Fibroblast of gingiva (primary cell): ENCODE measurements at regions not wholly inside any gene's neighbourhood (a gene's known extent, or its start where the extent isn't known, plus 50 kb on each side); places are given as distances from the start of the nearest gene placed in this dataset.

Experiments used
- DNase-seq: peaks from one replicate; pipeline ENCODE4 v3.0.0-alpha.2; 2011; ENCODE audit warnings: low read depth

DNA sequence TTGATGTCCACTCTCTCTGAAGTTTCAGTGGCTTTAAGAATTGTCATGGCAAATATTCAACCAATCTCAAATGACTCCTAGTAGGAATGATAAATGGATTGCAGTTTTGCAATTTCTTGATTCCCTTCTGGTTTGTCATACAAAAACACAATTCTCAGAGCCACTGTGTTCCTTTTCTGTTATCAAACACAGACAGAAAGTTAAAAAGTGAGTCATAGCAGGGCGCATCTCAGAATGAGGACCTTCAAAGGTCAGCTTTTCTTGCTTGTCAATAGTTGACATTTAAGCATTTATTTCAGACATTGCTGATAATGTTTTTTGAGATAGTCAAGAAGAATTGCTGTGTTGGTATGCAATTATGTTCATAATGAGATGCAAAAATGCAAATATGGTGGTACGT lies 405.9 kb downstream of the NR2F2 start:
- no peak for DNase-seq

DNA sequence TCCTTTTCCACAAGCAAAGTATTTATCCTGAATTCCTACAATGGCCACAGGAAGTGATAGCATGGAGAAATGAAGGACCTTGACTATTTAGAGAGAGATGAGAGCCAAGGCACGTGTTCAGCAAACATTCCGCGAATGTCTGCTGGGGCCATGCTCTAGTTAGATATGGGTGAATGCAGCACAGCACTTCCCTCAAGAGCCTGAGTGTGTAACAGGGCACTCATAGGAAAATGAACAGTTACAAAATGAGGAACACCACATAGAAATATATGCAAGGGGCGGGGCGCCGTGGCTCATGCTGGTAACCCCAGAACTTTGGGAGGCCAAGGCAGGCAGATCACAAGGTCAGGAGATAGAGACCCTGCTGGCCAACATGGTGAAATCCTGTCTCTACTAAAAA lies 406.9 kb downstream of the NR2F2 start:
- DNase-seq: no peak

DNA sequence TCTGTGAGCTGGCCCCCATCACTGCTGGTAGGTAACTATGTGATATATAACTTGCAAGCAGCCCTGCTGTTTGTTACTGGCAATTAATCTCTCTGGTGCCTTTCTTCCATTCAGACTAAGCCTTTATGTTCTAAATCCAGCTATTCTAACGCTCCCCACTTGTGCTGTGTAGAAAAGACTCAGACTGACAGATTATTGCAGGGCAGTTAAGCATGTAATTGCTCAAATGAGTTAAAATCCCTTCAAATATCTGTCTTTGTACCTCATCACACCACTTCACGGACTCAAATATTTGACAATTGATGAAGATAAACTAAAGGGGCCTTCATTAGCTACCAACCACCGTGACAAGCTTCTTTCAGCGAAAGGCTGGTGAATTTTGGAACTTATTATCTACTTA lies 416.2 kb downstream of the NR2F2 start:
- DNase-seq: no peak

DNA sequence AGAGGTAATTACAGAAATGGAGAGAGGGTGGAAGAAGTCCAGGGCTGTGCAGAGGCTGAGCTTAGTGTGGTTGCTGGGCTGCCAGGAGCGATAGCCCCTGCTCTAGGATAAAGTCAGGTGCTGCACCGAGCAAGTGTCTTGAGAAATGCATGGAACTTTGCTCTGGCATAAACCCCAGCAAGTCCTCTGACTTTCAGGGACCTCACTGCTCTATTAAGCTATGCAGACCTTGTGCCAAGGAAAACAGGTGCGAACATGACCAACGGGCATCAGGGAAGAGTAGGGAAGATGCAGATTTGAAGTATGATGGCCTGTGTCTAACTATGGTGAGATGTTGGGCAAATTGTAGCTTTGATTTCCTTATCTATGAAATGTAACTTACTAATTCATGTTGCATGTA lies 416.8 kb downstream of the NR2F2 start:
- DNase-seq: no peak

DNA sequence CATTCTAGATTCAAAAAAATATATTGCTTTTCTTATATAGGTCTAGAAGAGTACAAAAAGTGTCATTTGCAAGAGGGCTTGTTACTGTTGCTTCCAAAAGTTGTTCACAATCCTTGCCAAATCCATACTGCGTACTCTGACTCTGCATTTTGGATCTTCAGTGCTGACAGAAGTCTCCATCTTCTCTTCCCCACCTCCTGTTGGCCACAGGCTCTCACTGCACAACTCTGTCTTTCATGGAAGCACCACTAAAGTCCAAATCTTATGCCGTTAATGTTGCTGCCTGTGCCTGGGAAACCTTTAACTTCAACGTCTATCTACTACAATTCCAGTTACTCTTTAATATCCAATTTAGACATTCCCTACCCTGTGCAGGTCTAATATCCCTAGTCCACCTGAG lies 419.9 kb downstream of the NR2F2 start:
- DNase-seq: no peak

DNA sequence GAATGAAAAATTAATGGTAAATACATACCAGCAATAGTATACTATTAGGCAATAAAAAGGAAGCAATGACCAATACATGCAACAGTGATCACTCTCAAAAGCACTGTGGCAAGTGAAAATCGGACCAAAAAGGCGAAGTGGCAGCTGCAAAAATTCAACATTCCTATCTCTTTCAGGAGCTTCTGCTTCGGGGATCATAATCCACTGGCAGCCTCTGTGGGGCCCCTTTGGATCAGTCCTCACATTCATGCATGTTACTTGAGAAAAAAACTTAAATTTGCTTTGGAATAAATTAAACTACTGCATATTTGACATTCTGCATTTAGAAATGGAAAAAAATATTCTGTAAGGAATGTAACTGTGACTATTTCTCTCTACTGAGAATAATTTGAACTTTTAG lies 425.6 kb downstream of the NR2F2 start:
- DNase-seq: no peak

DNA sequence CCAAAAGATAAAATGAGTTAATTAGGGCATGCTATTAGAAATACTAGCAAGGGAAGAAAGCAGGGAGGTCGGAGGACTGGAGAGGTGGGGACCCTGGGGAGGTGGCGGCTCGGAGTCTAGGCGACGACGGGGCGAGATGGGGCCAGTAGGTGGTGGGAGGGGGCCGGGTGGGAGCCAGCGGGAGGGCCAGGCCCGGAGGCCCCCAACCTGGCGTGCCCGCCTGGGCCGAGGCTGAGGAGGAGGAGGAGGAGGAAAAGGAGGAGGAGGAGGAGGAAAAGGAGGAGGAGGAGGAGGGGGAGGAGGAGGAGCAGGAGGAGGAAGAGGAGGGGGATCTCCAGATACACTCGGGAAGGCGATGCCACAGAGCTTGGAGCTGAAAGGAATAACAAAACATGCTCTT lies 426.2 kb downstream of the NR2F2 start:
- DNase-seq: no peak

DNA sequence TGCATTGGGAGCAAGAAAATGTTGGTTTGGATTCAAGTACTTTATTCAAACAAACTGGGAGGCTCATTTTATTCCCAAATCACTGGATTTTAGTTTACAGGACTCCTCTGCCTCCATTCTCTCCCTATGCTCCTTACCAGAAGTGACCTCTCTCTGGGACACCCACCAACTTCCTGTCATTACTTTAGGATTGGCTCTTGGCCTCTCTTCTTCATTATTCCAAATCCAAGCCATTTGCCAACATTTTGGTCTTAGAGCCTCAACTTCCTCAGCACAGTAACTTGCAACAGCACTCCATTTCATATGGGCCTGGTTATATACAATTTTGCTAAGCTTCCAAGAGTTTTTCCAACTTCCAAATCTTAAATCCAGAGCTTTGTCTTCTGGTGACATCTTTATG lies 432.1 kb downstream of the NR2F2 start:
- no peak for DNase-seq

DNA sequence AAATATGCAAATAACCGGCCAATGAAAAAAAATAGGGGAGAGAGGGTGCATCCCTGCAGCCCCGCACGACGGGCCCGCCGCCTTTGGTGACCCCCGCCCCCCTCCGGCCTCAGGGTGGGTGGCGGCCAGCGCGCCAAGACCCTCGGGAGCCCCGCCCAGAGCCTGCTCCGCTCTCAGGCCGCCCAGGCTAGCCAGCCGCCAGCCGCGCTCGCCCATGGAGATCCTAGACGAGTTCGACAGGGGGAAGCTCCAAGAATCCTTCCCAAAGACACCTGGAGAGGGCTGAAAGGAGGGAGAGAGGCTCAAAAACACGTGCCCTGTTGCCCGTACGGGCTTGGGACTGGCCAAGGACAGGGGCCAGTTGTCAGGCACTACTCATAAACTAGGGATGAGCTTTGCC lies 434.0 kb downstream of the NR2F2 start:
- DNase-seq: no peak

DNA sequence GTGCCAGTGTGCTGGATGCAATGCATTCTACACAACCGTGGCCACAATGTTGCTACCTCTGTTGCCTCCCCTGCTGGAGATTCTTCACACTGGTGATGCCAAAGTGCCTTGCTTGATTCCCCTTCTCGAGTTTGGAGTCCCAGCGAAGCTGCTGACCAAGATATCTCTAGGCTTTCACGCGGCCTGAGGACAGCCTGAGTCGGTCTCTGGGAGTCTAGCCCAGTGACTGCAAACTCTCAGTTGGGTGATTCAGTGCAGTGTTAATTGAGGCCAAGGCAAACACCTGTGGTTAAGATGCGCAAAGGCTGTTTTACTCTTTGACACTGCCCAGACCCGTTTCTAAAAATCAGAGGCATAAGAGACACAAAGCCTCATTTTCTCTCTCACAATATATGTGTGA lies 434.4 kb downstream of the NR2F2 start:
- no peak for DNase-seq

DNA sequence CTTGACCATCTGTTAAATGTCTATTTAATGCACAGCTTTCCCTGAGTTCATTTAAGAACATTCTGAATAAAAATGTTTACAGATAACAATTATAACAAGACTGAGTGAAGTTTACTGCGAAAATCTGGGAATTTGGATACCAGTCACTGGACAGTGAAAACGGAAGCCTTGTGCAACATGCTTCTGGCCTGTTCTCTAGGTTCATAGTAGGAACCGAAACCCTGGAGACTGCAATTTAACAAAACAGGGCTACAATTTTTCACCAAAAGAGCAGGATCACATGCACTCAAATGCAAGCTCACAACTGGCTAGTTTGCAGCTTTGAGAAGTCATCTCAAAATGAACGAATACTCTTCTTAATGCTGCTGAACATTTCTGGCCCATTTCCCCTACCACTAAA lies 435.9 kb downstream of the NR2F2 start:
- DNase-seq: no peak

DNA sequence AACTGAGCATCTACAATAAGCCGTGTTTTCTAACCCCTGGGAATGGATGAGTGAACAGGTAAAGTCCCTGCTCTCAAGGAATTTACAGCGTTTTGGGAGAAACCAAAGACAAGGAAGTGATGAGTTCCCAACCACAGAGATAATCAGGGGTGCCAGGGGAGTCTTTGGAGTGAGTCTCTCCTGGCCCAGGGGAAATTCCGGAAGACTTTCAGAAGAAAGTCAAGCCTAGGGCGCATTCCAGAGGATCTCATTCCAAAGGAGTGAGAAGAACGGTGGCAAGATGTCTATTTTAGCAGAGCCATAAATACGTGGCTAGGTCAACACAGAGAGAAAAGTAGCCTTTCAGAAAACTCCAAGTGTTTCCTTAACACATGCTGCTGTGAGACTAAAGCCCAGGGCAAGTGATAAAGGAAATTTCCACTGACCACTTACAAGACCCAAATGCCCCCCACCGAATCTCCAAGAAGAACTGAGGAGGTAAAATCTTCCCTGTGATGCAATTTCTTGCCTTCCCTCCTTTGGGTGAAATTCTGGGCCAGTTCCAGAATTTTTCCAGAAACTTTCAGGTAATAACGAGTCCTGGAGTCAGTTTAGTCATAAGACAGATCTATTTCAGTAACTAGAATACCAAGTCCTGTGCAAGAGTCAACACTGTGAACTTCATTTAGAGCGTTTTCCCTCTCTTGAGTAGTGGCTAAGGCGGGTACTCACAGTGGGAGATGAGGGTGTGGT lies 437.4 kb downstream of the NR2F2 start:
- no peak for DNase-seq

DNA sequence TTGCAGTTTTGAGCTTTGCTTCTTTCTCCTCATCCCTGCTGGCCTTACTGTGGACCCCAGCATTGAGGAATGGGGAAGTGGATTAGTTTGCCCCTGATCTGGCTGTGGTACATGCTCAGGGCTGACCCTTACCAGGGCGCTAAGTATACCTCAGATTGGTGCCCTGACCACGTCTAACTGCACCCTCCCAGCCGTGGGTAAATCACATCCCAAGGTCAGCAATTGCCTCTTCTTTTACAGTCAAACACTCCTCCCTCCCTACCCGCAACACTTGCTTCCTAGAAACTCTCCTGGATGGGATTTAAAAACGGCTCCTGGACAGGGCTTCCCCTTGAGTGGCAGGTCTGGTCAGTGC lies 437.9 kb downstream of the NR2F2 start:
- no peak for DNase-seq

DNA sequence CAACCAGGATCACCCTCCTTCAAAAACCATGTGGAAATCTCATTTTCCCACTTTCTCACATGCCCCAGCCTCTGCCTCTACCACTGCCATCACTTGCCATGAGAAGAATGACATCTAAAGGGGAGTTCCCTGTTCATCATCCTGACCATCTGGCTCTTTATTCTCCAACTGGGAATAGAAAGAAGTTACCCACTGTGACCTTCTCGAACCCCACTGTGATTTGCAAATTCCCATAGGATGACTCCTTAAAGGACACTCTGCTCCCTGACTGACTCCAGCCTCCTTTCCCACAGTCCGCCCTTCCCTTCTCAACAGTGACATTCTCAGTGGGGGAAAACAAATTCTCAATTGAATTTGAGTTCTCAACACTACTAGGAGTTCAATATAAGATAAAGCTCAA lies 440.5 kb downstream of the NR2F2 start:
- no peak for DNase-seq

DNA sequence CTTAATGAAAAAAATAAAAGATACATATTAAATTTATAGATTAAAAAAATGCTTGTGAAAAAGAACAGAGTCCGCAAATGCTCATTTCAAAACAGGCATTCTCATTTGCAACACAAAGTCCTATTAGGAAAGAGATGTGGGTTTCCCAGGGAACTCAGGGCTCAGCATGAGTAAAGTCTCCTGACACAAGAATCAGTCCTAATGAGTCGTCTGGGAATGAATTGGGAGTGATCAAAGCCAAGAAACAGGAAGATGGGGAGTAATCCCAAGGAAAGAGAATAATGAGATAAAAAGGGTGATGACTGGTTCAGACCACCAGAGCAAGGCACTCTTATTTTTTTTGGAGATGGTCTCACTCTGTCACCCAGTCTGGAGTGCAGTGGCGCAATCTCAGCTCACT lies 443.7 kb downstream of the NR2F2 start:
- no peak for DNase-seq

DNA sequence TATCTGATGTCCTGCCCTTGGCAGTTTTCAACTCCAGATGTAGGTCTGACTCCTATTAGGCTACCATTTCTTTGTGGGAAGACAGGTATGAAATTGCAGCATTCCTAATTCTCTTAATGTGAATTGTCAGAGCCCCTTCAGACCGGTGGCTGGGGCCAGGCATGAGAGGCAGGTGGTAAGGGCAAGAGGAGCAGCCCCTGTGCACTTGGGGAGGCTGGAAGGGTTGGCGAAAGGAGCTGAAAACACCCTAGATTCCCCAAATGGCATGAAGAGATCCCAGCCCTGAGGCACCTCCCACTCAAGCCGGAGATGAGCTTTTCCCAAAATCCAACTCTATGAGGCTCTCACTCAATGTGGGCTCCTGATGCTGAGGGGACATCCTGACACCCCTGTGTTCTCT lies 453.2 kb downstream of the NR2F2 start:
- no peak for DNase-seq

DNA sequence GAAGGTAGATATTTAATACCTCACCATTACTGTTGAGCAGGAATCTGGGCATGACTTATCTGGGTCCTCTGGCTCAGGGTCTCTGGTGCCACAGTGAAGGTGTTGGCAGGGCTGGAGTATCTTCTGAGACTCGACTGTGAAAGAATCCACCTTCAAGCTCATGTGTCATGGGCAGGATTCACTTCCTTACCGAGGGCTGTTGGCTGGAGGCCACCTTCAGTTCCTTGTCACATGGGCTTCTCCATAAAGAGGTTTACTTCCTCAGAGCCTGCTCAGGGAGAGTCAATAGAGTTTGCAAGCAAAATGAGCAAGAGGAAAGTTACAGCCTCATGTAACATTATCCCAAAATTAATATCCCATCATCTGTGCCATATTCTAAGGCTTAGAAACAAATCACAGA lies 459.5 kb downstream of the NR2F2 start:
- no peak for DNase-seq

DNA sequence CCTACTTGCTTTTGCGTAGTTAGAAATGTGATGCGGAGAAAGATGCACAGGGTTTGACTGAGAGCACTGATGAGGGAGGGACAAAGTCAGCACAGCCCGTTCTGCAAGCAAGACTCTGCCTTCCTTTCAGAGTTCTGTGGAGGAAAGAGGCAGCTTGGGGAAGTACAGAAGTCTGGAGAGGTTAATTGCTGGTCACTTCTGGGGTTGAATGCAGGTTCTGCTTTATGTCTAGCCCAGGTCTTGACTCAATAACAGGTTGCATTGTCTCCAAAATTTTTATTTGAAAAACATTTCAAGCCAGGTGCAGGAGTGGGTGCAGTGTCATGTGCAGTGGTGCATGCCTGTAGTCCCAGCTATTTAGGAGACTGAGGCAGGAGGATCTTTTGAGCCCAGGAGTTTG lies 461.7 kb downstream of the NR2F2 start:
- DNase-seq: no peak

DNA sequence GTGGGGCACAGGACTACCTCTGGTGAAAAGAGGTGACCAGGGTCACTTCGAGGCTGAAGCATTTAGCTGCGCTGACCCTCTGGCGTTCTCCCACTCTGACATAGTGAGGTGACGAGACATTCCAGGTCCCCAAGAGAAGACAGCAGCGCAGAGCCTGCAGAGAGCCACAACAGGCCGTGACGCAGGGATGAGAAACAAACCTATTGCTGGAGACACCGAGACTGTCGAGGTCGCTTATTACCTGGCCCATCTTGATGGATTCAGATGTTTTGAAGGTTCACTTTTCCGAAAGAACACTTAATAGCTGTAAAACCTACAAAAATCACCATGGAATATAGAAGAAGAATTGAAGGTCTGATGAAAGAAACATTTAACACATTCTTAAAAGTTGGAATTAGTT lies 466.3 kb downstream of the NR2F2 start:
- DNase-seq: no peak

DNA sequence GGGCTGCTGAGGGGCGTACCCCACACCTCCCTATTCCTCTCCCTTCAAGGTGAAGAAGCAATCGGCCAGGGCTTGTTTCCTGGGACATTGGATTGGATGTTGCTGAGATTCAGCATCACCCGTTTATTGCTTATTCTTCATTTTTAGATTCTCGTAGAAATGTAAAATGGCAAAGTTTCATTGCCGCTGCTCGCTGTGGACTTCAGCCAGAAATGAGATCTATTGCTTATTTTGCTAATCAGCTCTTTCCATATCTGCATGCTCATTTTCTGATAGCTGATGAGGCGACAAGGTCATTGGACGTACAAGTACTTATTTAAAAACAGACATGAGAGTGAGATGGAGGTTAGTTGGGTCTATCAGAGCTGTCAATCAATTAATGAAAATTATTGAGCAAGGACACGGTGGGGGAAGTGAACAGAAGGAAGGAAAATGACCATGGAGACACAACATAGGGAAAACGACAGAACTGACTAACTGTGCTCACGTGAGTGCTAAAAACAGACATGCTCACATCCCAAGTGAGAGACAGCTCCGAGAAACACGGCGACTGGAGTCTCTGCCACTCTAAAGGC lies 471.2 kb downstream of the NR2F2 start:
- no peak for DNase-seq

DNA sequence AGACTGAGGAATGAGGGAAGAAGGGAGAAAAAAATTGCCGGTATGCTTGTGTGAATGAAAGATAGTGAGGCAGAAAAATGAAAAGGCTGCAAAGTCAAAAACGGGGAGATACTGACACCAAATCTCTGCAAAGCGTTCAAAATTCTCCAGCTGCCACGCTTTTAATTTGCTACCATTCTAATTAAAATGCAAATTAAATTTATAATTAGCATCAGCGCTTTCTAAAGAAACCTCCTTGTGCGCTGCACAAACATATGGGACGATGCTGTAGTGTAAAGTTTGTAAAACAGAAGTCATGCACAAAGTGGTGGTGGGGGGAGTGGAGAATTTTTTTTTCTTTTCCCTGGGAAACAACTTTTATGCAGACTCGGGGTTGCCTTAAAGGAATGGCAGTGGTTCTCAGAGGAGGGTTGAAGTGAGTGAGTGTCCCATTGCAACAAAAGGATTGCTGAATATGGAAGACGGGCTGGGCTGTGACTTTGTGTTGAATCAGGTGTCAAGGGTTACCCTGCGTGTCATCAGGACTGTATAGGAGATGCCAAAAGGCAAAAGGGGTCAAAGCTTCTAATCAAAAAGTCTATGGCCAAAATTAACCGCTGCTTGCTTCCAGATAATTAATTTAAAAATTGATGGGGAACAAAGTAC lies 472.2 kb downstream of the NR2F2 start:
- no peak for DNase-seq

DNA sequence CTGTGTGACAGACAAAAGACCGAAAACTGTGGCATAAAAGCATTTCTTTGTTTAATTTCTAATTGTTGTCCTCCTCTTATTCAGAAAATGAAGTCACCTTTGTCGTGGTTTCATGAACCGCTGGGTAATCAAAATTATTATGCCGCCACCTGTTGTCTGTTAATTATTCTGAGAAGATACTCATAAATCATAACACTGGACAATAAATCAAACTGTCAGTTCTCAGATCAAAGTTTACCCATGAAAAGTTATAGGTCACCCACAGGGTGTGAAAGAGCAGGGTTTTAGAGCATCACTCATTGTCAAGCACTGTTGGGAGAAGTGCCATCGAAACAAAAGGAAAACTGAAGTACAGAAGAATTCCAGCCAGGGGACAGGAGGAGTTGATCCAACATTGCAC lies 474.3 kb downstream of the NR2F2 start:
- DNase-seq: no peak

DNA sequence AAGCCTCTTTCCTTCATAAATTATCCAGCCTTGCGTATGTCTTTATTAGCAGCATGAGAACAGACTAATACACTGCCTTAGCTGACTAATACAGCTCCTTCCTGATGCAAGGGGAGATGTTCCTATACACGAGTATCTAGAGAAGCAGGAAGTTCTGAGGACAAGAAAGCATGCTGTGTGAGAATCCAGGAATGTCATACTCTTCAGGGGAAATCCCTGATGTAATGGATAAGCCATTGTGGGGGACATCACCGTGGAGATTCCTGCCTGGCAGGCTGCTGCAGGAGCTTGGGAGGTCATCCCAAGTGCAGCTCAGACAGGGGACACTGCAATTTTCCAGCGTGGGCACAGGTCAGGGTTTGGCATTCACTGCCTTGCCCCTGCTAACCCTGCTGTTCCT lies 476.9 kb downstream of the NR2F2 start:
- no peak for DNase-seq

DNA sequence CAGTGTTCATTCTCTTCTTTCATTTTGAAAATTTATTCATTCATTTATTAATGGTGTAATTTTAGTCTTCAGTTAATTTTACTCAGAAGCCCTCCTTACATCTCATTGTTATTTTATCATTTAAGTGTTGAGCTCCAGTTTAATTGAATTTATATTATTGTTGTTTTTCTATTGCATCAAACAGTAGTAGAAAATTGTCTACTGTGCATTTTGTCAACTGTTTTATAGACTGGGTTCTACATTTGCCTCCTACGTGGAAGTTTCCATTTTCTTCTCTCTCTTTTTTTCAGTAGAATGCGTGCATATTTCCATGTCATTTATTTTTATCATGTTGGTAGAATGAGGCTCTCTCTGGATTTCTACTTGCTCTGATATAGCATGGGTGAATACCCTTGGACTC lies 487.4 kb downstream of the NR2F2 start:
- no peak for DNase-seq
